HCT116 (cell line): ENCODE measurements at regions not wholly inside any gene's neighbourhood (a gene's known extent, or its start where the extent isn't known, plus 50 kb on each side); places are given as distances from the start of the nearest gene placed in this dataset.

Source experiments
- ELF1 ChIP-seq: IDR thresholded peaks from 2 replicates; pipeline ENCODE4 v1.6.1; 2012; ENCODE audit warnings: low read depth, borderline replicate concordance
- POLR2AphosphoS5 ChIP-seq: IDR thresholded peaks from 2 replicates; pipeline ENCODE4 v1.6.1; 2011; ENCODE audit warnings: mild to moderate bottlenecking, low read depth, low read length, moderate library complexity
- YY1 ChIP-seq: IDR thresholded peaks from 2 replicates; pipeline ENCODE4 v1.6.1; 2011; ENCODE audit warnings: low read length, low read depth, moderate library complexity, mild to moderate bottlenecking; ENCODE audit not compliant: insufficient replicate concordance; ENCODE audit errors: extremely low read depth
- TF ChIP-seq, protein P1 (sequence below), 3 experiments: fragments of 200-600 bp in 1 of 3; sonication (generic) in 1 of 3; IDR thresholded peaks in 2 of 3; conservative IDR thresholded peaks in 1 of 3; 2 replicates each; pipeline ENCODE4 v1.5.1; 2012 to 2017; ENCODE audit warnings: low read depth in 2 of 3, low read length in 2 of 3, antibody characterized with exemption in 1 of 3, borderline replicate concordance in 1 of 3, control low read depth in 1 of 3, mild to moderate bottlenecking in 1 of 3, mixed read lengths in 1 of 3, mixed run types in 1 of 3, moderate library complexity in 1 of 3; ENCODE audit not compliant: insufficient read depth in 1 of 3
- TF ChIP-seq, protein P2 (sequence below): IDR thresholded peaks from 2 replicates; pipeline ENCODE4 v1.6.1; 2012
- TF ChIP-seq, protein P3 (sequence below): IDR thresholded peaks from 2 replicates; pipeline ENCODE4 v1.6.1; 2012

DNA sequence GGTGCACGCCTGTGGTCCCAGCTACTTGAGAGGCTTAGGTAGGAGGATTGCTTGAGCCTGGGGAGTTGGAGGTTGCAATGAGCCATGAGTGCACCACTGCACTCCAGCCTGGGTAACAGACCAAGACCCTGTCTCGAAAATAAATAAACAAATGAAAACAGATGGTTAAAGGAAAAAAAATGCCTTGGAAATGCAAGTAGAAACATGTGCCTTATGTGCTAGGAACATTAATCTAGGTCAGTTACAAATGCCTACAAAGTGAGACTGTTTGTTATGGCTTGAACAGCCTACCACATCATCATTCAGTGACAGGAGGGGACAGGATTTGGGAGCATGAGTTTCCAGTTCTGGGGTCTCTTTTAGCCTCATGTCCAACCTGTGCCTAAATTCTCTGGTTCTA is 52.4 kb upstream of the BCAT1 start:
- TF ChIP-seq, protein P1, sequence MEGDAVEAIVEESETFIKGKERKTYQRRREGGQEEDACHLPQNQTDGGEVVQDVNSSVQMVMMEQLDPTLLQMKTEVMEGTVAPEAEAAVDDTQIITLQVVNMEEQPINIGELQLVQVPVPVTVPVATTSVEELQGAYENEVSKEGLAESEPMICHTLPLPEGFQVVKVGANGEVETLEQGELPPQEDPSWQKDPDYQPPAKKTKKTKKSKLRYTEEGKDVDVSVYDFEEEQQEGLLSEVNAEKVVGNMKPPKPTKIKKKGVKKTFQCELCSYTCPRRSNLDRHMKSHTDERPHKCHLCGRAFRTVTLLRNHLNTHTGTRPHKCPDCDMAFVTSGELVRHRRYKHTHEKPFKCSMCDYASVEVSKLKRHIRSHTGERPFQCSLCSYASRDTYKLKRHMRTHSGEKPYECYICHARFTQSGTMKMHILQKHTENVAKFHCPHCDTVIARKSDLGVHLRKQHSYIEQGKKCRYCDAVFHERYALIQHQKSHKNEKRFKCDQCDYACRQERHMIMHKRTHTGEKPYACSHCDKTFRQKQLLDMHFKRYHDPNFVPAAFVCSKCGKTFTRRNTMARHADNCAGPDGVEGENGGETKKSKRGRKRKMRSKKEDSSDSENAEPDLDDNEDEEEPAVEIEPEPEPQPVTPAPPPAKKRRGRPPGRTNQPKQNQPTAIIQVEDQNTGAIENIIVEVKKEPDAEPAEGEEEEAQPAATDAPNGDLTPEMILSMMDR (IDR thresholded peaks at IDR 0.05 in 2 of 3, conservative IDR thresholded peaks at IDR 0.05 in 1 of 3; ENCODE audit: borderline replicate concordance in 1 of 3, insufficient read depth in 1 of 3, low read depth in 2 of 3, low read length in 2 of 3), result no peak
- TF ChIP-seq ELF1 (no peak), YY1 (no peak), POLR2AphosphoS5 (no peak)
- TF ChIP-seq, protein P2, sequence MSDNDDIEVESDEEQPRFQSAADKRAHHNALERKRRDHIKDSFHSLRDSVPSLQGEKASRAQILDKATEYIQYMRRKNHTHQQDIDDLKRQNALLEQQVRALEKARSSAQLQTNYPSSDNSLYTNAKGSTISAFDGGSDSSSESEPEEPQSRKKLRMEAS, result no peak
- TF ChIP-seq, protein P3, sequence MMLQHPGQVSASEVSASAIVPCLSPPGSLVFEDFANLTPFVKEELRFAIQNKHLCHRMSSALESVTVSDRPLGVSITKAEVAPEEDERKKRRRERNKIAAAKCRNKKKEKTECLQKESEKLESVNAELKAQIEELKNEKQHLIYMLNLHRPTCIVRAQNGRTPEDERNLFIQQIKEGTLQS, result no peak
